ENCODE measurements at regions not wholly inside any gene's neighbourhood (a gene's known extent, or its start where the extent isn't known, plus 50 kb on each side); places are given as distances from the start of the nearest gene placed in this dataset.

- no peak for TF ChIP-seq CTCF (IDR thresholded peaks at IDR 0.05)
Measured at GRCh38 chr2:212665948-212666347, 127.3 kb upstream of the ERBB4 start.

- TF ChIP-seq CTCF (IDR thresholded peaks at IDR 0.05): no peak
Measured at GRCh38 chr2:212659441-212659840, 120.8 kb upstream of the ERBB4 start.

- no peak for TF ChIP-seq CTCF (IDR thresholded peaks at IDR 0.05)
Measured at GRCh38 chr2:212649646-212650045, 111.0 kb upstream of the ERBB4 start.

GRCh38 chr2:212646698-212647366 is 108.2 kb upstream of the ERBB4 start:
- no peak for TF ChIP-seq CTCF (IDR thresholded peaks at IDR 0.05)

- no peak for TF ChIP-seq CTCF (IDR thresholded peaks at IDR 0.05)
Measured at GRCh38 chr2:212644195-212644837, 105.7 kb upstream of the ERBB4 start.

GRCh38 chr2:212640428-212640827 is 101.8 kb upstream of the ERBB4 start:
- TF ChIP-seq CTCF (IDR thresholded peaks at IDR 0.05): no peak

GRCh38 chr2:212638694-212639093 is 100.1 kb upstream of the ERBB4 start:
- TF ChIP-seq CTCF (IDR thresholded peaks at IDR 0.05): no peak

Measured in LNCAP (cell line).